Epithelial cell of esophagus (primary cell): ENCODE measurements at regions not wholly inside any gene's neighbourhood (a gene's known extent, or its start where the extent isn't known, plus 50 kb on each side); places are given as distances from the start of the nearest gene placed in this dataset.

Experiments
- DNase-seq: peaks from one replicate; pipeline ENCODE4 v3.0.0; 2010; ENCODE audit warnings: low read depth
- H3K4me3 ChIP-seq: 2 replicates; pipeline ENCODE4 v1.5.1; 2011; ENCODE audit warnings: mild to moderate bottlenecking, low read length, control low read depth
- TF ChIP-seq, protein P1 (sequence below): IDR thresholded peaks from 2 replicates; pipeline ENCODE4 v1.5.1; 2011; ENCODE audit warnings: low read depth, mild to moderate bottlenecking, low read length, control low read depth, inconsistent platforms; ENCODE audit not compliant: insufficient read depth; ENCODE audit errors: missing control alignments

GRCh38 chrX:97797076-97797475, 913.4 kb downstream of the RPA4 start:
- no peak overlapping the region for H3K4me3 ChIP-seq
- no peak for DNase-seq
- TF ChIP-seq, protein P1, sequence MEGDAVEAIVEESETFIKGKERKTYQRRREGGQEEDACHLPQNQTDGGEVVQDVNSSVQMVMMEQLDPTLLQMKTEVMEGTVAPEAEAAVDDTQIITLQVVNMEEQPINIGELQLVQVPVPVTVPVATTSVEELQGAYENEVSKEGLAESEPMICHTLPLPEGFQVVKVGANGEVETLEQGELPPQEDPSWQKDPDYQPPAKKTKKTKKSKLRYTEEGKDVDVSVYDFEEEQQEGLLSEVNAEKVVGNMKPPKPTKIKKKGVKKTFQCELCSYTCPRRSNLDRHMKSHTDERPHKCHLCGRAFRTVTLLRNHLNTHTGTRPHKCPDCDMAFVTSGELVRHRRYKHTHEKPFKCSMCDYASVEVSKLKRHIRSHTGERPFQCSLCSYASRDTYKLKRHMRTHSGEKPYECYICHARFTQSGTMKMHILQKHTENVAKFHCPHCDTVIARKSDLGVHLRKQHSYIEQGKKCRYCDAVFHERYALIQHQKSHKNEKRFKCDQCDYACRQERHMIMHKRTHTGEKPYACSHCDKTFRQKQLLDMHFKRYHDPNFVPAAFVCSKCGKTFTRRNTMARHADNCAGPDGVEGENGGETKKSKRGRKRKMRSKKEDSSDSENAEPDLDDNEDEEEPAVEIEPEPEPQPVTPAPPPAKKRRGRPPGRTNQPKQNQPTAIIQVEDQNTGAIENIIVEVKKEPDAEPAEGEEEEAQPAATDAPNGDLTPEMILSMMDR: no peak

GRCh38 chrX:97806238-97806637, 922.5 kb downstream of the RPA4 start:
- peak; percentile 0 for DNase-seq
- H3K4me3 ChIP-seq: no peak overlapping the region
- TF ChIP-seq, protein P1: no peak

DNA sequence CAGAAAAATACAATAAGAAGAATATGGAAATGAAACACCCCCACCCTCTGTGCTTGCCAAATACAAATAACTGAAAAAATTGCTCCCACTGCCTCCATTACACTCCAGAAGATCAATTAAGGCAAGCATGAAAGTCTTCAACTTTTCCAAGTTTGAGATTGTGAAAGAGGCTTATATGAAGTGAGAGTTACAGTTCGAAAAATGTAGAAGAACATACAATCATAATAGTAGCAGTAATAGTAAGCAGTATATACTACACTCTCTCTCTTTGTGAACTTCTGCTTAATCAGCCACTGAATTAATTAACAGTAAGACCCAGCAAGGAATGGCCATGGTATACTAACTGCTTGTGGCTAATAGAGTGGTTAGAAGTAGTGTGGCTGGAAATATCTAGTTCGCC, 923.2 kb downstream of the RPA4 start:
- H3K4me3 ChIP-seq: no peak overlapping the region
- TF ChIP-seq, protein P1: no peak
- no peak for DNase-seq

DNA sequence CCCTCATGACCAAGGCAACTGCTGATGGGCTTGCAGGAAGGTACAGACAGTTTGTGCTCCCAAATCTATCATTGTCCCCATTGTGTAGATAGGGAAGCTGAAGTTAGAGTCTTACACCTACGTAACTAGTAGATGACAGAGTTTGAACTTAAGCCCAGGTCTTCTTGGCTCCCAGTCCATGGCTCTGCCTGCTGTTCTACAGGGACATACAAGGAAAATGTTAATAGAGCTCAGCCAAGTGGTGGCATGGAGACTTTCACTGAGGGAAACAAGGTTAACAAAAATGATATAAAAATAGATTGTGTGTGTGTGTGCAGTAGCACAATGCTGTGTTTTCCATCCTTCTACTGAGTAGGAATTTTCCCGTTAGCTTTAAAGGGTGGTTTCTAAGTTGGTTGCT, 936.5 kb downstream of the RPA4 start:
- TF ChIP-seq, protein P1: no peak
- DNase-seq: no peak
- no peak overlapping the region for H3K4me3 ChIP-seq

DNA sequence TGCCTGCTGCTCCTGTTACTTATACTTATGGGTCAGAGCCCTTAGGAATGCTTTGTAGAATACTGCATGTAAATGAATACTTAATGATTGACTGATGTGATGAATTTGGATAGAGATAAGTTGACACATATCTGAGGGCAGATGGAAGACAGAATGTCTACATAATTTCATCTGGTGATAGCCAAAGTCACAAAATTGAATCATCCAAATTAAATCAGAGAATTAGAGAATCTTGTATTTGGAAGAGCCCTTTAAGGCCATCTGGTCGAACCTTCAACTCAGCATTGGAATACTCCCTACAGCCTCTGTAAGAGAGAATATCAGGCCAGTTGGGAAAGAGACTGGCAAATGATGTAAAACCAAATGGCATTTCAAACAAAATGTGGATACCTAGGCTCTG, 944.8 kb downstream of the RPA4 start:
- TF ChIP-seq, protein P1: no peak
- no peak overlapping the region for H3K4me3 ChIP-seq
- no peak for DNase-seq

DNA sequence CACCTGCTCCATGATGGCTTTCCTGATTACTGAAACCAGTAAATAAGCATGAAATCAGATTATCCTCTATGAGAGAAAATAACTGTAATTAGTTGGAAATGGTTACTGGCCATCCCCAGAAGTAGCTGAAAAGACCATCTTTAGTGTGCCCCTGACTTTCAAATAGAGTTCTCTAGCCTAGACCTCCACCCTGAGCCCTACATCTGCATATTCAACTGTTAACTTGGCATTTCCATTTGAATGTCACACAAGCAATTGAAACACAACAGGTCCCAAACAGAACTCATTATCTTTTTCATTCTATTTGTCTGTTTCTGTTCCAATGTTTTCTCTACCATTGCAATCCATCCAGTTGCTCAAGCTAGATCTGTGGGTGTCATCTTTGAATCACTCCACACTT, 952.3 kb downstream of the RPA4 start:
- DNase-seq: no peak
- TF ChIP-seq, protein P1: no peak
- H3K4me3 ChIP-seq: no peak overlapping the region

GRCh38 chrX:97841544-97842179, 958.0 kb downstream of the RPA4 start:
- TF ChIP-seq, protein P1: no peak
- no peak for DNase-seq
- H3K4me3 ChIP-seq: no peak overlapping the region
